OCI-LY7 (cell line): ENCODE measurements at regions not wholly inside any gene's neighbourhood (a gene's known extent, or its start where the extent isn't known, plus 50 kb on each side); places are given as distances from the start of the nearest gene placed in this dataset.
"Not testable (repeated sequence)": the region's sequence is repeated elsewhere in the genome, so short reads cannot be mapped to it uniquely, and the experiment has no call there.

Experiments used
- BruUV-seq: library from RNA; stranded (reverse); fragments of 400-500 nt; replicated peaks from 2 replicates; lab custom pipeline; 2021; lab: Mats Ljungman, UMichigan
- CTCF ChIA-PET: fragments of 300-600 bp; sonication (Branson Sonifier 250); formaldehyde crosslinking; loops from one replicate; lab custom pipeline; 2022; ENCODE audit warnings: antibody characterized with exemption; ENCODE audit not compliant: unreplicated experiment; lab: Charles Lee
- POLR2A ChIA-PET: fragments of 300-600 bp; sonication (Branson Sonifier 250); formaldehyde crosslinking; loops from one replicate; lab custom pipeline; 2022; ENCODE audit warnings: antibody characterized with exemption; lab: Charles Lee
- DNase-seq: peaks from one replicate; pipeline ENCODE4 v3.0.0-alpha.2; 2015; ENCODE audit warnings: low spot score
- H2AFZ ChIP-seq: fragments of 200-600 bp; sonication (generic), shearing (Covaris generic); 2 replicates; pipeline ENCODE4 v1.6.1; 2014; ENCODE audit warnings: mild to moderate bottlenecking, antibody characterized with exemption, low read length, moderate library complexity
- H3K27ac ChIP-seq: fragments of 200-600 bp; sonication (generic); 2 replicates; pipeline ENCODE4 v1.5.1; 2014; ENCODE audit warnings: mixed run types, low read depth, mild to moderate bottlenecking, moderate library complexity, low read length, inconsistent platforms; ENCODE audit not compliant: poor library complexity, severe bottlenecking
- H3K36me3 ChIP-seq: fragments of 200-600 bp; sonication (generic); 2 replicates; pipeline ENCODE4 v1.6.1; 2014; ENCODE audit warnings: mild to moderate bottlenecking, antibody characterized with exemption, low read length, moderate library complexity, mixed read lengths; ENCODE audit not compliant: insufficient read depth
- H3K4me1 ChIP-seq: fragments of 200-600 bp; sonication (generic); 2 replicates; pipeline ENCODE4 v1.5.1; 2014; ENCODE audit warnings: mild to moderate bottlenecking, low read length; ENCODE audit not compliant: insufficient read depth, poor library complexity, severe bottlenecking
- H3K4me2 ChIP-seq: fragments of 200-600 bp; sonication (generic); 2 replicates; pipeline ENCODE4 v1.6.1; 2014; ENCODE audit warnings: mild to moderate bottlenecking, low read length
- H3K4me3 ChIP-seq: fragments of 200-600 bp; sonication (generic); 2 replicates; pipeline ENCODE4 v1.5.1; 2014; ENCODE audit warnings: mild to moderate bottlenecking, low read depth, low read length; ENCODE audit not compliant: poor library complexity, severe bottlenecking
- H3K79me2 ChIP-seq: fragments of 200-600 bp; sonication (generic); 2 replicates; pipeline ENCODE4 v1.6.1; 2016; ENCODE audit warnings: low read depth, mild to moderate bottlenecking, low read length, moderate library complexity, mixed read lengths; ENCODE audit not compliant: insufficient read depth
- H3K9me2 ChIP-seq: fragments of 200-600 bp; sonication (generic); 2 replicates; pipeline ENCODE4 v1.6.1; 2016; ENCODE audit warnings: mild to moderate bottlenecking, low read length, mixed read lengths; ENCODE audit not compliant: insufficient read depth
- H3K9me3 ChIP-seq: fragments of 200-600 bp; sonication (generic); 2 replicates; pipeline ENCODE4 v1.6.1; 2014; ENCODE audit warnings: mild to moderate bottlenecking, mixed run types, low read length, mixed read lengths
- H4K20me1 ChIP-seq: fragments of 200-600 bp; sonication (generic); 2 replicates; pipeline ENCODE4 v1.6.1; 2014; ENCODE audit warnings: mild to moderate bottlenecking, antibody characterized with exemption, low read length, moderate library complexity, mixed read lengths; ENCODE audit not compliant: insufficient read depth
- CTCF ChIP-seq: fragments of 200-600 bp; sonication (generic); conservative IDR thresholded peaks from 2 replicates; pipeline ENCODE4 v1.5.1; 2014; ENCODE audit warnings: mild to moderate bottlenecking, antibody characterized with exemption, low read length, moderate library complexity, mixed read lengths
- EZH2phosphoT487 ChIP-seq: fragments of 200-600 bp; sonication (generic); IDR thresholded peaks from 2 replicates; pipeline ENCODE4 v1.6.1; 2018; ENCODE audit warnings: low read depth, borderline replicate concordance, mild to moderate bottlenecking, mixed run types, antibody characterized with exemption, low read length, moderate library complexity, mixed read lengths
- intact Hi-C: fragments of 100-400 bp; cut with micrococcal nuclease; formaldehyde crosslinking; loops from one replicate; pipeline ENCODE4 v1.10.0; 2022; ENCODE audit not compliant: unreplicated experiment

- no TSS peak for BruUV-seq
- Histone ChIP-seq H4K20me1 (no peaks in the 10 kb centered on the region), H3K36me3 (no peaks in the 10 kb centered on the region), H3K9me3 (0 out of 2 replicates have a peak, but pooled peaks cover 6% of the 10 kb centered on the region), H3K79me2 (no peaks in the 10 kb centered on the region), H3K4me3 (no peak overlapping the region), H2AFZ (no peak overlapping the region), H3K4me1 (no peaks in the 10 kb centered on the region), H3K9me2 (no peaks in the 10 kb centered on the region), H3K27ac (no peak overlapping the region), H3K4me2 (no peak overlapping the region)
- CTCF ChIA-PET: no interaction called here
- TF ChIP-seq CTCF (no peak), EZH2phosphoT487 (no peak)
- POLR2A ChIA-PET: no interaction called here
- DNase-seq: no peak
- intact Hi-C loops: no loop called here
Observed at GRCh38 chr12:39675263-39675662, 55.7 kb upstream of the ABCD2 start.

GRCh38 chr12:39672976-39673375 lies 53.4 kb upstream of the ABCD2 start:
- H3K4me3 ChIP-seq: no peak overlapping the region
- no peak for TF ChIP-seq EZH2phosphoT487
- TF ChIP-seq CTCF: no peak
- no peak overlapping the region for H3K27ac ChIP-seq
- intact Hi-C loops: no loop called here
- POLR2A ChIA-PET: no interaction called here
- no peaks in the 10 kb centered on the region for H3K4me1 ChIP-seq
- DNase-seq: no peak
- CTCF ChIA-PET: no interaction called here
- H2AFZ ChIP-seq: no peak overlapping the region
- BruUV-seq: no TSS peak
- H3K4me2 ChIP-seq: no peak overlapping the region
- 0 out of 2 replicates have a peak, but pooled peaks cover 6% of the 10 kb centered on the region for H3K9me3 ChIP-seq
- no peaks in the 10 kb centered on the region for H4K20me1 ChIP-seq
- H3K79me2 ChIP-seq: no peaks in the 10 kb centered on the region
- H3K36me3 ChIP-seq: no peaks in the 10 kb centered on the region
- H3K9me2 ChIP-seq: no peaks in the 10 kb centered on the region

- DNase-seq: no peak
- Histone ChIP-seq H3K9me2 (no peaks in the 10 kb centered on the region), H3K27ac (no peak overlapping the region), H3K4me3 (no peak overlapping the region), H3K4me1 (no peaks in the 10 kb centered on the region), H3K79me2 (no peaks in the 10 kb centered on the region), H2AFZ (no peak overlapping the region), H4K20me1 (no peaks in the 10 kb centered on the region), H3K36me3 (no peaks in the 10 kb centered on the region), H3K4me2 (no peak overlapping the region), H3K9me3 (0 out of 2 replicates have a peak, but pooled peaks cover 6% of the 10 kb centered on the region)
- no TSS peak for BruUV-seq
- TF ChIP-seq CTCF (no peak), EZH2phosphoT487 (no peak)
- ChIA-PET CTCF (no interaction called here), POLR2A (no interaction called here)
- intact Hi-C loops: no loop called here
Observed at GRCh38 chr12:39671898-39672875, 52.6 kb upstream of the ABCD2 start.

GRCh38 chr12:39669539-39669938 lies 49.9 kb upstream of the ABCD2 start:
- H3K4me1 ChIP-seq, H3K79me2 ChIP-seq, H3K9me2 ChIP-seq, H3K36me3 ChIP-seq, POLR2A ChIA-PET, H3K27ac ChIP-seq, H3K9me3 ChIP-seq, DNase-seq, H3K4me2 ChIP-seq, H2AFZ ChIP-seq, H3K4me3 ChIP-seq, H4K20me1 ChIP-seq, BruUV-seq, CTCF ChIA-PET, intact Hi-C loops: not testable (repeated sequence)
